ENCODE measurements at regions not wholly inside any gene's neighbourhood (a gene's known extent, or its start where the extent isn't known, plus 50 kb on each side); places are given as distances from the start of the nearest gene placed in this dataset.

DNA sequence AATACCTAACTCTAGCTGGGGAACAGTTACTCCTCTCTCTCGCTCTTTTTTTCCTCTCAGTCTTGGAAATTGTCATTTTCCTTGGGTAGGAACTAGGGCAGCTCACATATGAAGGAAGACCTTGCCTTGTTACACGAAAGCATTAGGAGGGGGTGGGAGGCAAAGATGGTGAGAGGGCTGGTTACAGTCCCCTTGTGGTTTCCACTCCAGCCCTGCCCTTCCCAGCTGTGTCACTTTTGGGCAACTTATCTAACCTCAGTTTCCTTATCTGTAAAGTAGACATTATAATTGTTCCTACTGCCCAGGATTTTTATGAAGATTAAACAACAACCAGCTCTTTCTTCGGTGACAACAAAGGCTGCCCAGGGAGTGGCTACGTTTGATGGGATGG, 196.2 kb upstream of the CLINT1 start:
- no peak overlapping the region for H3K27ac ChIP-seq (ENCODE audit: insufficient read depth, low read length)
- no peaks in the 10 kb centered on the region for H3K27me3 ChIP-seq (ENCODE audit: control insufficient read depth, insufficient read depth, low read length)
- no peaks in the 10 kb centered on the region for H4K20me1 ChIP-seq (ENCODE audit: control insufficient read depth, extremely low read depth, insufficient read depth, low read length)
- no peak overlapping the region for H3K4me2 ChIP-seq (ENCODE audit: extremely low read depth, insufficient read depth, low read length)
- no peak overlapping the region for H3K9ac ChIP-seq (ENCODE audit: insufficient read depth, low read length)
- H3K4me3 ChIP-seq (replicated peaks in 1 of 4; ENCODE audit: control extremely low read depth in 1 of 4, insufficient read depth in 1 of 4, low read depth in 3 of 4, low read length in 4 of 4): no peak overlapping the region
- H3K4me1 ChIP-seq (ENCODE audit: control insufficient read depth, extremely low read depth, insufficient read depth, low read length): no peaks in the 10 kb centered on the region
- no peaks in the 10 kb centered on the region for H3K9me3 ChIP-seq (ENCODE audit: control insufficient read depth, insufficient read depth, low read depth, low read length)
- TF ChIP-seq, protein P1, sequence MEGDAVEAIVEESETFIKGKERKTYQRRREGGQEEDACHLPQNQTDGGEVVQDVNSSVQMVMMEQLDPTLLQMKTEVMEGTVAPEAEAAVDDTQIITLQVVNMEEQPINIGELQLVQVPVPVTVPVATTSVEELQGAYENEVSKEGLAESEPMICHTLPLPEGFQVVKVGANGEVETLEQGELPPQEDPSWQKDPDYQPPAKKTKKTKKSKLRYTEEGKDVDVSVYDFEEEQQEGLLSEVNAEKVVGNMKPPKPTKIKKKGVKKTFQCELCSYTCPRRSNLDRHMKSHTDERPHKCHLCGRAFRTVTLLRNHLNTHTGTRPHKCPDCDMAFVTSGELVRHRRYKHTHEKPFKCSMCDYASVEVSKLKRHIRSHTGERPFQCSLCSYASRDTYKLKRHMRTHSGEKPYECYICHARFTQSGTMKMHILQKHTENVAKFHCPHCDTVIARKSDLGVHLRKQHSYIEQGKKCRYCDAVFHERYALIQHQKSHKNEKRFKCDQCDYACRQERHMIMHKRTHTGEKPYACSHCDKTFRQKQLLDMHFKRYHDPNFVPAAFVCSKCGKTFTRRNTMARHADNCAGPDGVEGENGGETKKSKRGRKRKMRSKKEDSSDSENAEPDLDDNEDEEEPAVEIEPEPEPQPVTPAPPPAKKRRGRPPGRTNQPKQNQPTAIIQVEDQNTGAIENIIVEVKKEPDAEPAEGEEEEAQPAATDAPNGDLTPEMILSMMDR (conservative IDR thresholded peaks at IDR 0.05 in 1 of 2, IDR thresholded peaks at IDR 0.05 in 1 of 2; ENCODE audit: low read depth in 1 of 2, low read length in 2 of 2): no peak
- no peak for TF ChIP-seq EZH2 (IDR thresholded peaks at IDR 0.05; ENCODE audit: low read length, missing control alignments)
- H3K36me3 ChIP-seq (ENCODE audit: control insufficient read depth, insufficient read depth, low read length): no peaks in the 10 kb centered on the region
- H3K79me2 ChIP-seq (ENCODE audit: control insufficient read depth, insufficient read depth, low read length): no peaks in the 10 kb centered on the region
- H2AFZ ChIP-seq (ENCODE audit: low read length): no peak overlapping the region
- DNase-seq (ENCODE audit: low read depth in 2 of 2): no peak

- no peak overlapping the region for H3K9ac ChIP-seq (ENCODE audit: insufficient read depth, low read length)
- H3K36me3 ChIP-seq (ENCODE audit: control insufficient read depth, insufficient read depth, low read length): no peaks in the 10 kb centered on the region
- no peak overlapping the region for H2AFZ ChIP-seq (ENCODE audit: low read length)
- no peak overlapping the region for H3K4me3 ChIP-seq (replicated peaks in 1 of 4; ENCODE audit: control extremely low read depth in 1 of 4, insufficient read depth in 1 of 4, low read depth in 3 of 4, low read length in 4 of 4)
- H3K27ac ChIP-seq (ENCODE audit: insufficient read depth, low read length): no peak overlapping the region
- H3K4me2 ChIP-seq (ENCODE audit: extremely low read depth, insufficient read depth, low read length): no peak overlapping the region
- H4K20me1 ChIP-seq (ENCODE audit: control insufficient read depth, extremely low read depth, insufficient read depth, low read length): no peaks in the 10 kb centered on the region
- H3K4me1 ChIP-seq (ENCODE audit: control insufficient read depth, extremely low read depth, insufficient read depth, low read length): no peaks in the 10 kb centered on the region
- no peaks in the 10 kb centered on the region for H3K9me3 ChIP-seq (ENCODE audit: control insufficient read depth, insufficient read depth, low read depth, low read length)
- no peaks in the 10 kb centered on the region for H3K27me3 ChIP-seq (ENCODE audit: control insufficient read depth, insufficient read depth, low read length)
- DNase-seq (ENCODE audit: low read depth in 2 of 2): peak in 1 of 2 donors; percentile 88
- TF ChIP-seq, protein P1 (conservative IDR thresholded peaks at IDR 0.05 in 1 of 2, IDR thresholded peaks at IDR 0.05 in 1 of 2; ENCODE audit: low read depth in 1 of 2, low read length in 2 of 2): no peak
- TF ChIP-seq EZH2 (IDR thresholded peaks at IDR 0.05; ENCODE audit: low read length, missing control alignments): no peak
- H3K79me2 ChIP-seq (ENCODE audit: control insufficient read depth, insufficient read depth, low read length): no peaks in the 10 kb centered on the region
Observed at GRCh38 chr5:158054223-158055110, 195.5 kb upstream of the CLINT1 start.

DNA sequence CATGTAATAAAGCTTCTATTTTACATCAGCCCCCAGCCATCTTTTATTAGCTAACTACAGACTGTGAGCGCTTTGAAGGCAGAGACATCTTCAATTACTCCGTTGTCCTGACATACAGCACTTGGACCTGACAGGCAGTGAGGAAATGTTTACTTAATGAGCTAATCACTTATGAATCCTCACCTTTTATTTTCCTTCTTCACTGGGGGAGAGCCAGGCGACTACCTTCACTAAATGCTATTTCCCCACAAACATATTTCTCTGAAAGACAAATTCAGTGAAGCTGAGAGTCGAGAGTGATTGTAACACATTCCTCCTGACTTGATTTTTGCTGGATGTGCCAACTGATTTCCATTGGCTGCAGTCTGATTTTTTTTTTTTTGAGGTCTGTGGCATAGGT, 192.1 kb upstream of the CLINT1 start:
- no peaks in the 10 kb centered on the region for H3K4me1 ChIP-seq (ENCODE audit: control insufficient read depth, extremely low read depth, insufficient read depth, low read length)
- DNase-seq (ENCODE audit: low read depth in 2 of 2): peak in 1 of 2 donors; percentile 61
- no peaks in the 10 kb centered on the region for H3K9me3 ChIP-seq (ENCODE audit: control insufficient read depth, insufficient read depth, low read depth, low read length)
- H3K79me2 ChIP-seq (ENCODE audit: control insufficient read depth, insufficient read depth, low read length): no peaks in the 10 kb centered on the region
- no peak overlapping the region for H2AFZ ChIP-seq (ENCODE audit: low read length)
- H3K27me3 ChIP-seq (ENCODE audit: control insufficient read depth, insufficient read depth, low read length): no peaks in the 10 kb centered on the region
- no peak overlapping the region for H3K4me2 ChIP-seq (ENCODE audit: extremely low read depth, insufficient read depth, low read length)
- no peak overlapping the region for H3K27ac ChIP-seq (ENCODE audit: insufficient read depth, low read length)
- H3K9ac ChIP-seq (ENCODE audit: insufficient read depth, low read length): no peak overlapping the region
- no peaks in the 10 kb centered on the region for H3K36me3 ChIP-seq (ENCODE audit: control insufficient read depth, insufficient read depth, low read length)
- TF ChIP-seq, protein P1 (conservative IDR thresholded peaks at IDR 0.05 in 1 of 2, IDR thresholded peaks at IDR 0.05 in 1 of 2; ENCODE audit: low read depth in 1 of 2, low read length in 2 of 2): no peak
- TF ChIP-seq EZH2 (IDR thresholded peaks at IDR 0.05; ENCODE audit: low read length, missing control alignments): no peak
- no peaks in the 10 kb centered on the region for H4K20me1 ChIP-seq (ENCODE audit: control insufficient read depth, extremely low read depth, insufficient read depth, low read length)
- H3K4me3 ChIP-seq (replicated peaks in 1 of 4; ENCODE audit: control extremely low read depth in 1 of 4, insufficient read depth in 1 of 4, low read depth in 3 of 4, low read length in 4 of 4): no peak overlapping the region
